Endothelial cell of umbilical vein (primary cell): ENCODE measurements at regions not wholly inside any gene's neighbourhood (a gene's known extent, or its start where the extent isn't known, plus 50 kb on each side); places are given as distances from the start of the nearest gene placed in this dataset.

Experiments used
- BruUV-seq: library from RNA; stranded (reverse); fragments of 400-500 nt; replicated peaks from 2 replicates; lab custom pipeline; 2021; lab: Mats Ljungman, UMichigan
- CTCF ChIA-PET: fragments of 300-600, 350-600 bp; sonication (Branson Sonifier 250); formaldehyde crosslinking; loops from one replicate; lab custom pipeline; 2021; ENCODE audit warnings: antibody characterized with exemption, inconsistent platforms; lab: Charles Lee
- POLR2A ChIA-PET: fragments of 300-600, 350-600 bp; sonication (Branson Sonifier 250); formaldehyde crosslinking; loops from one replicate; lab custom pipeline; 2021; ENCODE audit warnings: antibody characterized with exemption, inconsistent platforms; lab: Charles Lee
- DNase-seq: peaks from one replicate; pipeline ENCODE4 v3.0.0-alpha.2; 2011; ENCODE audit warnings: low read depth, low spot score
- FAIRE-seq: peaks from 2 replicates; lab custom pipeline; 2011; peaks lifted over from hg19 to GRCh38; lab: Jason Lieb, UNC
- H2AFZ ChIP-seq: 2 replicates; pipeline ENCODE4 v1.6.0; 2012; ENCODE audit warnings: low read depth, low read length, control low read depth, inconsistent platforms
- H3K27ac ChIP-seq: 2 replicates; pipeline ENCODE4 v1.5.1; 2011; ENCODE audit warnings: low read depth, mild to moderate bottlenecking, control low read depth, low read length, moderate library complexity; ENCODE audit not compliant: insufficient read depth
- H3K27me3 ChIP-seq, 2 experiments: 2 replicates each; pipeline versions ENCODE4 v1.6.0 to v1.6.1; 2011; ENCODE audit warnings: low read length in 2 of 2, mixed read lengths in 1 of 2; ENCODE audit not compliant: control insufficient read depth in 2 of 2, insufficient read depth in 2 of 2
- H3K36me3 ChIP-seq, 2 experiments: 2 replicates in 1 of 2; 3 replicates in 1 of 2; pipeline ENCODE4 v1.5.1; 2011; ENCODE audit warnings: low read length in 2 of 2, mild to moderate bottlenecking in 1 of 2, moderate library complexity in 1 of 2; ENCODE audit not compliant: control insufficient read depth in 2 of 2, insufficient read depth in 2 of 2; ENCODE audit errors: extremely low read depth in 1 of 2
- H3K4me1 ChIP-seq: 3 replicates; pipeline ENCODE4 v1.5.1; 2011; ENCODE audit warnings: mild to moderate bottlenecking, low read length; ENCODE audit not compliant: control insufficient read depth, insufficient read depth; ENCODE audit errors: extremely low read depth
- H3K4me2 ChIP-seq: 2 replicates; pipeline ENCODE4 v1.6.1; 2011; ENCODE audit warnings: low read length, control low read depth, mixed read lengths; ENCODE audit not compliant: insufficient read depth
- H3K4me3 ChIP-seq, 3 experiments: fragments of 200-600 bp in 1 of 3; sonication (generic), shearing (Covaris generic) in 1 of 3; replicated peaks in 1 of 3; 2 replicates each; pipeline ENCODE4 v1.5.1; 2011 to 2016; ENCODE audit warnings: control low read depth in 3 of 3, low read length in 3 of 3, mild to moderate bottlenecking in 2 of 3, inconsistent platforms in 1 of 3, low read depth in 1 of 3, moderate library complexity in 1 of 3; ENCODE audit not compliant: insufficient read depth in 1 of 3
- H3K79me2 ChIP-seq: 2 replicates; pipeline ENCODE4 v1.6.0; 2012; ENCODE audit warnings: low read length, inconsistent platforms; ENCODE audit not compliant: control insufficient read depth, insufficient read depth
- H3K9ac ChIP-seq: replicated peaks from 2 replicates; pipeline ENCODE3; 2011; ENCODE audit warnings: low read length, control low read depth; ENCODE audit not compliant: insufficient read depth; ENCODE audit errors: extremely low read depth
- H3K9me1 ChIP-seq: replicated peaks from 3 replicates; pipeline ENCODE4 v1.6.0; 2011; ENCODE audit warnings: mild to moderate bottlenecking, low read length; ENCODE audit not compliant: control insufficient read depth, insufficient read depth; ENCODE audit errors: extremely low read depth
- H3K9me3 ChIP-seq: replicated peaks from 2 replicates; pipeline ENCODE4 v1.5.1; 2012; ENCODE audit warnings: low read length, inconsistent platforms; ENCODE audit not compliant: control insufficient read depth, insufficient read depth
- H4K20me1 ChIP-seq: replicated peaks from 2 replicates; pipeline ENCODE3; 2011; ENCODE audit warnings: mild to moderate bottlenecking, low read length; ENCODE audit not compliant: control insufficient read depth, insufficient read depth; ENCODE audit errors: extremely low read depth
- CTCF ChIP-seq, 2 donors: IDR thresholded peaks; 1 replicate in 1 of 2; 2 replicates in 1 of 2; pipeline ENCODE4 v1.5.1; 2011; ENCODE audit warnings: low read length in 2 of 2, mild to moderate bottlenecking in 2 of 2, moderate library complexity in 2 of 2, control low read depth in 1 of 2, inconsistent platforms in 1 of 2, low read depth in 1 of 2; ENCODE audit not compliant: insufficient read depth in 1 of 2; ENCODE audit errors: extremely low read depth in 1 of 2
- EZH2 ChIP-seq: IDR thresholded peaks from 2 replicates; pipeline ENCODE4 v1.6.1; 2012; ENCODE audit warnings: borderline replicate concordance, low read depth, mild to moderate bottlenecking, moderate library complexity, low read length, inconsistent platforms; ENCODE audit not compliant: severe bottlenecking
- GATA2 ChIP-seq: IDR thresholded peaks from 2 replicates; pipeline ENCODE4 v1.7.0; 2011; ENCODE audit warnings: low read depth, mild to moderate bottlenecking, moderate library complexity, mixed read lengths, low read length; ENCODE audit not compliant: insufficient read length, insufficient read depth
- JUN ChIP-seq: IDR thresholded peaks from 2 replicates; pipeline ENCODE4 v1.6.1; 2011; ENCODE audit warnings: borderline replicate concordance, low read depth; ENCODE audit not compliant: insufficient read length, insufficient read depth
- MAX ChIP-seq: IDR thresholded peaks from 2 replicates; pipeline ENCODE4 v1.6.1; 2011; ENCODE audit not compliant: insufficient read depth, insufficient read length
- MYC ChIP-seq: IDR thresholded peaks from one replicate; pipeline ENCODE4 v1.6.1; 2011; ENCODE audit warnings: mild to moderate bottlenecking, low read depth, low read length
- POLR2A ChIP-seq: IDR thresholded peaks from 2 replicates; pipeline ENCODE4 v1.6.1; 2012; ENCODE audit warnings: low read depth, mild to moderate bottlenecking, control low read depth, low read length
- POLR2AphosphoS5 ChIP-seq: IDR thresholded peaks from 2 replicates; pipeline ENCODE4 v1.6.1; 2012; ENCODE audit warnings: low read depth, mild to moderate bottlenecking, control low read depth, low read length, moderate library complexity; ENCODE audit not compliant: insufficient read depth
- dilution Hi-C: fragments of 300-500 bp; cut with MboI; formaldehyde crosslinking; loops from one replicate; pipeline ENCODE4 v1.15.0; 2019; ENCODE audit warnings: low sequenced_read_pairs; ENCODE audit not compliant: extremely low pct_ligation_motif_present
- intact Hi-C: fragments of 100-400 bp; cut with micrococcal nuclease; formaldehyde crosslinking; loops from one replicate; pipeline ENCODE4 v1.10.0; 2022

- no peak overlapping the region for H3K27ac ChIP-seq
- no peak for TF ChIP-seq EZH2
- no peak for TF ChIP-seq CTCF (IDR thresholded peaks at IDR 0.05; ENCODE audit: extremely low read depth in 1 of 2, insufficient read depth in 1 of 2, low read depth in 1 of 2, low read length in 2 of 2)
- no peak for TF ChIP-seq MAX
- no peak for TF ChIP-seq POLR2A
- no peak for TF ChIP-seq GATA2
- no peak for TF ChIP-seq MYC
- TF ChIP-seq JUN, result no peak
- no peak for TF ChIP-seq POLR2AphosphoS5
- DNase-seq (no peak), FAIRE-seq (no peak)
- ChIA-PET POLR2A (interaction anchor here (0.6 to 1.0 kb wide), 2 partner anchors 28 to 93 kb away, joined by 3 read pairs; no protein-coding TSS in a partner anchor), CTCF (interaction anchor here (2.9 to 14.7 kb wide), 4 partner anchors 19 to 141 kb away, joined by 41 to 1069 read pairs (median 74); partner anchors contain the start of gene ID3)
- H3K9me3 ChIP-seq, result no peaks in the 10 kb centered on the region
- no peaks in the 10 kb centered on the region for H3K4me1 ChIP-seq
- H3K27me3 ChIP-seq, result peaks cover 0 to 4% of the 10 kb centered on the region in 2 experiments
- no peak overlapping the region for H3K4me3 ChIP-seq
- H3K9ac ChIP-seq, result no peak overlapping the region
- H3K79me2 ChIP-seq, result no peaks in the 10 kb centered on the region
- H3K4me2 ChIP-seq, result no peak overlapping the region
- no TSS peak for BruUV-seq
- H3K36me3 ChIP-seq, result no peaks in the 10 kb centered on the region
- dilution Hi-C loops (no loop called here), intact Hi-C loops (loop anchor here (10.0 kb wide), 1 partner anchor 664 kb away; the partner anchor contains the start of gene LACTBL1)
- no peak overlapping the region for H2AFZ ChIP-seq
- no peaks in the 10 kb centered on the region for H4K20me1 ChIP-seq
- H3K9me1 ChIP-seq, result no peaks in the 10 kb centered on the region
These were observed 52.8 kb upstream of the RPL11 start for GRCh38 chr1:23638786-23639241.
